ENCODE measurements at regions not wholly inside any gene's neighbourhood (a gene's known extent, or its start where the extent isn't known, plus 50 kb on each side); places are given as distances from the start of the nearest gene placed in this dataset.
"Not testable (repeated sequence)": the region's sequence is repeated elsewhere in the genome, so short reads cannot be mapped to it uniquely, and the experiment has no call there.

- no peak overlapping the region for H3K4me3 ChIP-seq (ENCODE audit: low read length)
- DNase-seq (ENCODE audit: low read depth, low spot score) = peak; percentile 14
Observed at GRCh38 chr3:193910886-193911738, 224.8 kb upstream of the HES1 start.

GRCh38 chr3:193911784-193912340, 224.1 kb upstream of the HES1 start:
- no peak for DNase-seq (ENCODE audit: low read depth, low spot score)
- no peak overlapping the region for H3K4me3 ChIP-seq (ENCODE audit: low read length)

- DNase-seq (ENCODE audit: low read depth, low spot score) = no peak
Observed at GRCh38 chr3:193912621-193913178, 223.2 kb upstream of the HES1 start.

GRCh38 chr3:193914602-193915001, 221.3 kb upstream of the HES1 start:
- no peak overlapping the region for H3K4me3 ChIP-seq (ENCODE audit: low read length)
- DNase-seq (ENCODE audit: low read depth, low spot score) = no peak

More at GRCh38 chr3:193912621-193913178, 223.2 kb upstream of the HES1 start:
- H3K4me3 ChIP-seq (ENCODE audit: low read length) = no peak overlapping the region

GRCh38 chr3:193915099-193915498, 220.8 kb upstream of the HES1 start:
- no peak overlapping the region for H3K4me3 ChIP-seq (ENCODE audit: low read length)
- DNase-seq (ENCODE audit: low read depth, low spot score) = no peak

DNA sequence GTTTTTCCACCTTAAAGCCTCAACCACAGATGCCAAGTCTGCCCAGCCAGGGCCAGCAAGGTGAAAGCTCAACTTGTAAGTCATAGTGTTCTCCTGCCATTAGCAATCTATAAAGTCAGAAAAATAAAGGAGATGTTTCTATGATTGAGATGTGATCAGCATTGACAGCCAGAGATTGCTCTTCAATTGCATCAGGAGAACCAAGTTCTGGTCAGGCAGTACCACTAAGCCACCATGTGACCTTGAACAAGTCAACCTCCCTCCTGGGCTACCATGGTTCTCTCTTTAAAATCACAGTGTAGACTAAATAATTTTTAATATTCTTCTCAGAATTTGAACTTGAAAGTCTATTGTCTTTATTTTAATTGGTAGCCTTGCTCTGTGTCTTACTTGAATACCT, 220.3 kb upstream of the HES1 start:
- no peak overlapping the region for H3K4me3 ChIP-seq (ENCODE audit: low read length)
- DNase-seq (ENCODE audit: low read depth, low spot score) = no peak

- no peak overlapping the region for H3K4me3 ChIP-seq (ENCODE audit: low read length)
- no peak for DNase-seq (ENCODE audit: low read depth, low spot score)
Observed at GRCh38 chr3:193917158-193917557, 218.8 kb upstream of the HES1 start.

DNA sequence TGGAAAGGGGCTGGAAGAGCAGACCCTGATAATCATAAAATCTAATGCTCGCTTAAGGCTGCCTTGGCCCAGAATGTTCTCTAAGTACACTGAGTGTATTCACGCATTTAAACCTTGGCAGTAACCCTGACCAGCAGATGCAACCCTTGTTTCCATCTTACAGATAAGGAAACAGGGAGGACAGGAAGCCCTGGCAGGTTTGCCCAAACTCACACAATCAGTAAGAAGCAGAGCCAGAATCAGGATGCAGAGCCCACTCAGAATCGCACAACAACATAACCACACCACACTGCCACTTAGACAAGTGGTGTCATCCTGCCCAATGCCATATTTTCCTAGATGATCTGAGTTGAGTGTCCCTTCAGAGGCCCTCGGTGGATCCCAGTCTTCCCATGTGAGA, 214.5 kb upstream of the HES1 start:
- H3K4me3 ChIP-seq (ENCODE audit: low read length) = no peak overlapping the region
- DNase-seq (ENCODE audit: low read depth, low spot score) = no peak

- no peak for DNase-seq (ENCODE audit: low read depth, low spot score)
- no peak overlapping the region for H3K4me3 ChIP-seq (ENCODE audit: low read length)
Observed at GRCh38 chr3:193922034-193922774, 213.7 kb upstream of the HES1 start.

GRCh38 chr3:193923958-193924357, 212.0 kb upstream of the HES1 start:
- not testable (repeated sequence) for H3K4me3 ChIP-seq (ENCODE audit: low read length); DNase-seq (ENCODE audit: low read depth, low spot score)

DNA sequence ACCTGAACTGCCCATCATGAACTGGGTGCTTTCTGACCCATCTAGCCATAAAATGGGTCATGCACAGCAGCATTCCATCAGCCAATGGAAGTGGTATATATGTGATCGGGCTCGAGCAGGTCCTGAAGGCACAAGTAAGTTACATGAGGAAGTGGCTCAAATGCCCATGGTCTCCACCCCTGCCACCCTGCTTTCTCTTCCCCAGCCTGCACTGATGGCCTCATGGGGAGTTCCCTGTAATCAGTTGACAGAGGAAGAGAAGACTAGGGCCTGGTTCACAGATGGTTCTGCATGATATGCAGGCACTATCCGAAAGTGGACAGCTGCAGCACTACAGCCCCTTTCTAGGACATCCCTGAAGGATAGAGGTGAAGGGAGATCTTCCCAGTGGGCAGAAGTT, 209.9 kb upstream of the HES1 start:
- DNase-seq (ENCODE audit: low read depth, low spot score); H3K4me3 ChIP-seq (ENCODE audit: low read length): not testable (repeated sequence)

- not testable (repeated sequence) for DNase-seq (ENCODE audit: low read depth, low spot score); H3K4me3 ChIP-seq (ENCODE audit: low read length)
Observed at GRCh38 chr3:193927413-193928206, 208.3 kb upstream of the HES1 start.

GRCh38 chr3:193928354-193929209, 207.4 kb upstream of the HES1 start:
- DNase-seq (ENCODE audit: low read depth, low spot score) = no peak
- H3K4me3 ChIP-seq (ENCODE audit: low read length) = no peak overlapping the region

GRCh38 chr3:193929373-193929772, 206.6 kb upstream of the HES1 start:
- H3K4me3 ChIP-seq (ENCODE audit: low read length) = no peak overlapping the region
- no peak for DNase-seq (ENCODE audit: low read depth, low spot score)

- DNase-seq (ENCODE audit: low read depth, low spot score) = no peak
Observed at GRCh38 chr3:193929921-193930646, 205.9 kb upstream of the HES1 start.

GRCh38 chr3:193932136-193932535, 203.8 kb upstream of the HES1 start:
- DNase-seq (ENCODE audit: low read depth, low spot score) = no peak
- H3K4me3 ChIP-seq (ENCODE audit: low read length) = no peak overlapping the region

More at GRCh38 chr3:193929921-193930646, 205.9 kb upstream of the HES1 start:
- no peak overlapping the region for H3K4me3 ChIP-seq (ENCODE audit: low read length)

DNA sequence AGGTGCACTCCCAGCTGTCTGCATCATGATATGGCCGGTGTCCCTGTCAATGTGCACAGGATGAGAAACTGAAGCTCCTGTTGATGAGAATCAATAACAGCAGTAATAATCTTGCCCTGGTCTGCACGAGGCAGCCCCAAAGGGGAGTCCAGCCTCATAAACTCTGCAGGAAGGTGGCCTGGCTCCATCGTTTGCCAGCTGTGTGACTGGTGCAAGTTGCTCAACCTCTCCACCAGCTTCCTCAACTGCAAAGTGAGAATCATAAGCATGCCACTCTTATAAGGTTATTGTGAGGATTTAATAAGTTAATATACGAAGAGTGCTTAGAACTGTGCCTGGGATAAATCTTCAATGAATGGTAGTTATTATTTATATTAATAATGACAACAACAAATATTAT, 203.4 kb upstream of the HES1 start:
- no peak overlapping the region for H3K4me3 ChIP-seq (ENCODE audit: low read length)
- DNase-seq (ENCODE audit: low read depth, low spot score) = no peak

- H3K4me3 ChIP-seq (ENCODE audit: low read length) = no peak overlapping the region
- DNase-seq (ENCODE audit: low read depth, low spot score) = no peak
Observed at GRCh38 chr3:193933451-193933850, 202.5 kb upstream of the HES1 start.
